ENCODE measurements at regions not wholly inside any gene's neighbourhood (a gene's known extent, or its start where the extent isn't known, plus 50 kb on each side); places are given as distances from the start of the nearest gene placed in this dataset.

- TF ChIP-seq, protein P1, sequence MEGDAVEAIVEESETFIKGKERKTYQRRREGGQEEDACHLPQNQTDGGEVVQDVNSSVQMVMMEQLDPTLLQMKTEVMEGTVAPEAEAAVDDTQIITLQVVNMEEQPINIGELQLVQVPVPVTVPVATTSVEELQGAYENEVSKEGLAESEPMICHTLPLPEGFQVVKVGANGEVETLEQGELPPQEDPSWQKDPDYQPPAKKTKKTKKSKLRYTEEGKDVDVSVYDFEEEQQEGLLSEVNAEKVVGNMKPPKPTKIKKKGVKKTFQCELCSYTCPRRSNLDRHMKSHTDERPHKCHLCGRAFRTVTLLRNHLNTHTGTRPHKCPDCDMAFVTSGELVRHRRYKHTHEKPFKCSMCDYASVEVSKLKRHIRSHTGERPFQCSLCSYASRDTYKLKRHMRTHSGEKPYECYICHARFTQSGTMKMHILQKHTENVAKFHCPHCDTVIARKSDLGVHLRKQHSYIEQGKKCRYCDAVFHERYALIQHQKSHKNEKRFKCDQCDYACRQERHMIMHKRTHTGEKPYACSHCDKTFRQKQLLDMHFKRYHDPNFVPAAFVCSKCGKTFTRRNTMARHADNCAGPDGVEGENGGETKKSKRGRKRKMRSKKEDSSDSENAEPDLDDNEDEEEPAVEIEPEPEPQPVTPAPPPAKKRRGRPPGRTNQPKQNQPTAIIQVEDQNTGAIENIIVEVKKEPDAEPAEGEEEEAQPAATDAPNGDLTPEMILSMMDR (IDR thresholded peaks at IDR 0.05): no peak
- TF ChIP-seq POLR2A (IDR thresholded peaks at IDR 0.05): no peak
Measured at GRCh38 chr10:3231951-3232730, 59.6 kb upstream of the PITRM1 start.
